Activated naive CD4-positive, alpha-beta T cell treated with anti-CD3 and anti-CD28 coated beads, Interleukin-2, amount 50 U/mL, for 72 hours (primary cell): ENCODE measurements at regions not wholly inside any gene's neighbourhood (a gene's known extent, or its start where the extent isn't known, plus 50 kb on each side); places are given as distances from the start of the nearest gene placed in this dataset.
"Not testable (repeated sequence)": the region's sequence is repeated elsewhere in the genome, so short reads cannot be mapped to it uniquely, and the experiment has no call there.

Experiments
- ATAC-seq, 2 donors: fragments of 150-1000 bp; cut with Tn5 transposase; 2 replicates each; pipeline ENCODE4 v1.10.0; 2021; ENCODE audit warnings: mild to moderate bottlenecking in 2 of 2, moderate library complexity in 2 of 2
- DNase-seq, 2 donors: peaks; one replicate each; pipeline ENCODE4 v3.0.0; 2021 to 2022; ENCODE audit warnings: low spot score in 2 of 2
- H3K27ac Mint-ChIP-seq, 2 donors: one replicate each; pipeline ENCODE4 v1.8.0; 2022; ENCODE audit warnings: mild to moderate bottlenecking in 2 of 2, mixed read lengths in 2 of 2
- H3K36me3 Mint-ChIP-seq, 2 donors: one replicate each; pipeline ENCODE4 v1.8.0; 2022; ENCODE audit warnings: mixed read lengths in 2 of 2
- H3K9me3 Mint-ChIP-seq, 2 donors: one replicate each; pipeline ENCODE4 v1.8.0; 2022; ENCODE audit warnings: mixed read lengths in 2 of 2

- Mint-ChIP-seq H3K36me3 (no peaks in the 10 kb centered on the region), H3K27ac (no peak overlapping the region), H3K9me3 (peaks cover 0 to 1% of the 10 kb centered on the region in 2 donors)
- DNase-seq (no peak), ATAC-seq (no peak)
Observed at GRCh38 chrX:34716302-34716701, 59.2 kb upstream of the TMEM47 start.

GRCh38 chrX:34734383-34734782 lies 77.3 kb upstream of the TMEM47 start:
- H3K36me3 Mint-ChIP-seq, result no peaks in the 10 kb centered on the region
- DNase-seq (no peak), ATAC-seq (no peak)
- peaks cover 2 to 4% of the 10 kb centered on the region in 2 donors for H3K9me3 Mint-ChIP-seq
- H3K27ac Mint-ChIP-seq, result no peak overlapping the region

GRCh38 chrX:34744521-34744920 lies 87.4 kb upstream of the TMEM47 start:
- Mint-ChIP-seq H3K36me3 (no peaks in the 10 kb centered on the region), H3K9me3 (peaks cover 5% of the 10 kb centered on the region in 2 donors), H3K27ac (no peak overlapping the region)
- DNase-seq (no peak), ATAC-seq (no peak)

GRCh38 chrX:34749896-34750295 lies 92.8 kb upstream of the TMEM47 start:
- H3K9me3 Mint-ChIP-seq, result peaks cover 11 to 13% of the 10 kb centered on the region in 2 donors
- no peaks in the 10 kb centered on the region for H3K36me3 Mint-ChIP-seq
- ATAC-seq, result no peak
- H3K27ac Mint-ChIP-seq, result no peak overlapping the region
- DNase-seq, result no peak

- Mint-ChIP-seq H3K9me3 (peaks cover 0 to 9% of the 10 kb centered on the region in 2 donors), H3K27ac (no peak overlapping the region), H3K36me3 (no peaks in the 10 kb centered on the region)
- ATAC-seq (no peak), DNase-seq (no peak)
Observed at GRCh38 chrX:34764852-34765361, 107.8 kb upstream of the TMEM47 start.

DNA sequence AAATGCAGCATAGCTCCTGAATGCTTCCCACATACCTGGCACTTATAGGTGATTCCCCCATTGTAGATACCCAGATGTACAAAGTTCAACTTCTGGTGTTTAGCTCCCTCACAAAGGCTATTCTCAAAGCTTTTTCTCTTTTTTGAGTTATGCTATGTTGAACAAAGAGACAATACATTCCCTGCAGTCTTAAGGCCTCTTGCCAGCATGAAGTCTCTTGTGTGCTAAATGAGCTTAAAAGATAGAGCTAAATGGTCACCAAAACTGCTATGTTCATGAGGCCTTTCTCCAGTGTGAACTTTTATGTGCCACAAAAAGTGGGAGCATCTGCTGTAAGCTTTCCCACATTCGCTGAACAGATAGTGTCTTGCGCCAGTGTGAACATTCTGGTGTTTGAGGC lies 111.2 kb upstream of the TMEM47 start:
- peaks cover 0 to 8% of the 10 kb centered on the region in 2 donors for H3K9me3 Mint-ChIP-seq

DNA sequence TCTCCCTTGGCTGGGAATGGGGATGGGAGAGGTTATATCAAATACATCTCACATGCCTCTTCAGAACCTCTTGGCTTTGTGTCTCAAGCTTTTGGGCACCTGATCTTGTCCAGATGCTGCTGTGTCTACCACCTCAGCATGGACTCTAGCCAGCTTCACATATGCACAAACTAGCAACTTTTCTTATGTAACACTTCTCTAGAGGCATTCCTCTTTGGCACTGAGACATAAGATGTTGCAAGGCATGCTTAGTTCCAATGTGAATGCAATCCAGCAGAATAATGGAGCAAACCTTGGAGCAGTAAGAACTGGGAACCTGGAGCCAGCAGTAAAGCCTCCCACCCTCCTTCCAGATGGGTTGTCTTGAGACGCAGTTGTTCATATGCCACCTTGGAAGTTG lies 113.4 kb upstream of the TMEM47 start:
- Mint-ChIP-seq H3K27ac (no peak overlapping the region), H3K9me3 (no peaks in the 10 kb centered on the region), H3K36me3 (no peaks in the 10 kb centered on the region)
- ATAC-seq (no peak), DNase-seq (no peak)

More for the DNA sequence above, 111.2 kb upstream of the TMEM47 start:
- H3K36me3 Mint-ChIP-seq, result no peaks in the 10 kb centered on the region
- no peak overlapping the region for H3K27ac Mint-ChIP-seq
- DNase-seq (no peak), ATAC-seq (no peak)

DNA sequence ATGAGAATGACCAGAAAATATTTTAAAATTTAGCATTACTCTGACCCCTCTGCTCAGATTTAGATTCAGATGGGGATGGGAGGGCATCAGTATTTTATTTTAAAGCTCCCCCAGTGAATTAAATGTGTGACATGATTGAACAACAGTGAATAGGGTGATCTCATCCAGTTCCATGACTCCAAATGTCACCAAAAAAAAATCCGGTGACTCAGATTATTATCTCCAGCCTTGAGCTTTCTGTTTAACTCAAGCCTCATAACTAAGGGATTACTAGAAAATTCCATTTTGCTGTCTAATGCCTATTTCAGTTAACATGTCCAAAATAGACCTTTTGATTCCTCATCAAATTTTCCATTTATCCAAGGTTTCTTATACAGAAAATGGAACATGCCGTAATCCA lies 121.8 kb upstream of the TMEM47 start:
- no peaks in the 10 kb centered on the region for H3K9me3 Mint-ChIP-seq
- DNase-seq (no peak), ATAC-seq (no peak)
- H3K36me3 Mint-ChIP-seq, result no peaks in the 10 kb centered on the region
- no peak overlapping the region for H3K27ac Mint-ChIP-seq

DNA sequence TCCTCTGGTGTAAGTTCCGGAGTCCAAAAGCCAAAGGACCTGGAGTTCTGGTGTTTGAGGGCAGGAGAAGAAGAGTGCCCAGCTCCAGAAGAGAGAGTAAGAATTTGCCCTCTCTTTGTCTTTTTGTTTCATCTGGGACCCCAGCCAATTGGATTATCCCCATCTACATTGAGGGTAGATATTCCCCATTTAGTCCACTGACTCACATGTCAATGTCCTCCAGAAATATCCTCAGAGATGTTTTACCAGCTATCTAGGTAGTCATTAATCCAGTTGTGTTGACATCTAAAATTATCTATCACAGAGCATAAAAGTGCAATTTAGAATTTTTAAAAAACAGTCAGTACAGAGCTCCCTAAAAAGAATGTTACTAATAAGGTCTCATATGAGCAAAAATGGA lies 132.9 kb upstream of the TMEM47 start:
- H3K27ac Mint-ChIP-seq, result no peak overlapping the region
- H3K9me3 Mint-ChIP-seq, result peaks cover 0 to 4% of the 10 kb centered on the region in 2 donors
- DNase-seq, result no peak
- no peaks in the 10 kb centered on the region for H3K36me3 Mint-ChIP-seq
- no peak for ATAC-seq

GRCh38 chrX:34805951-34806350 lies 136.6 kb upstream of the FAM47B start:
- no peak for ATAC-seq
- Mint-ChIP-seq H3K27ac (no peak overlapping the region), H3K36me3 (peaks cover 0 to 5% of the 10 kb centered on the region in 2 donors), H3K9me3 (peaks cover 0 to 4% of the 10 kb centered on the region in 2 donors)
- DNase-seq, result no peak

GRCh38 chrX:34809096-34809495 lies 133.5 kb upstream of the FAM47B start:
- no peaks in the 10 kb centered on the region for H3K36me3 Mint-ChIP-seq
- no peaks in the 10 kb centered on the region for H3K9me3 Mint-ChIP-seq
- ATAC-seq, result no peak
- H3K27ac Mint-ChIP-seq, result no peak overlapping the region
- DNase-seq, result no peak

GRCh38 chrX:34810364-34810763 lies 132.2 kb upstream of the FAM47B start:
- ATAC-seq, result peak in 1 of 2 donors; percentile 74
- Mint-ChIP-seq H3K9me3 (no peaks in the 10 kb centered on the region), H3K36me3 (no peaks in the 10 kb centered on the region), H3K27ac (no peak overlapping the region)
- no peak for DNase-seq

DNA sequence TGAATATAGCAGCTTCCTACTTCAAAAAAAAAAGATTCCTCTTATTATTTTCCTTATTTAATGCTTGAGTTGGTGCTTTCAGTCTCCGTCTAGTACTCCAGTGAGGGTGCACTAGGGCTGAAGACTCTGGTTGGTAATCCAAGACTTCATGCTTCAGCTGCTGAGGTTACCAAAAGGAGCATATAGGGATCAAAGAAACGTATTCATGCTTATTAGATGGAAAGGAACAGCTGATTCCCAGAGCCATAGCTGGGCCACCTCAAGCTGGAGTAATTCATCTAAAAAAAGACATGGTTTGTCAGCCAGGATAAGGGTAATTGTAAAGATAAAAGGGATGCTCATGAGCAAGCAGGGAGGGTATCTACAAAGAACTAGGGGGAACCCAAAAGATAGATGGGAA lies 131.7 kb upstream of the FAM47B start:
- Mint-ChIP-seq H3K36me3 (no peaks in the 10 kb centered on the region), H3K9me3 (no peaks in the 10 kb centered on the region), H3K27ac (no peak overlapping the region)
- ATAC-seq (no peak), DNase-seq (no peak)

DNA sequence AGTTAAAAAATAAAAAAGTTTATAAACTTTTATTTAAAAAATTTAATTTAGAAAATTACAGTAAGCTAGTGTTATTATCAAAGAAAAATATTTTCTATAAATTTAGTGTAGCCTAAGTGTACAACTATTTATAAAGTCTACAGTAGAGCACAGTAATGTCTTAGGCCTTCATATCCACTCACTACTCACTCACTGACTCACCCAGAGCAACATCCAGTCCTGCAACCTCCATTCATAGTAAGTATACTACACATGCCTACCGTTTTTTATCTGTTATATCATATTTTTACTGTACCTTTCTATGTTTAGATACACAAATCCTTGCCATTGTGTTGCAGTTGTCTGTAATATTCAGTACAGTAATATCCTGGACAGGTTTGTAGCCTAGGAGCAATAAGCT lies 129.0 kb upstream of the FAM47B start:
- ATAC-seq (no peak), DNase-seq (no peak)
- no peak overlapping the region for H3K27ac Mint-ChIP-seq
- no peaks in the 10 kb centered on the region for H3K36me3 Mint-ChIP-seq
- no peaks in the 10 kb centered on the region for H3K9me3 Mint-ChIP-seq

- Mint-ChIP-seq H3K27ac (no peak overlapping the region), H3K36me3 (no peaks in the 10 kb centered on the region), H3K9me3 (peaks cover 0 to 5% of the 10 kb centered on the region in 2 donors)
- ATAC-seq (no peak), DNase-seq (no peak)
Observed at GRCh38 chrX:34826964-34827363, 115.6 kb upstream of the FAM47B start.

DNA sequence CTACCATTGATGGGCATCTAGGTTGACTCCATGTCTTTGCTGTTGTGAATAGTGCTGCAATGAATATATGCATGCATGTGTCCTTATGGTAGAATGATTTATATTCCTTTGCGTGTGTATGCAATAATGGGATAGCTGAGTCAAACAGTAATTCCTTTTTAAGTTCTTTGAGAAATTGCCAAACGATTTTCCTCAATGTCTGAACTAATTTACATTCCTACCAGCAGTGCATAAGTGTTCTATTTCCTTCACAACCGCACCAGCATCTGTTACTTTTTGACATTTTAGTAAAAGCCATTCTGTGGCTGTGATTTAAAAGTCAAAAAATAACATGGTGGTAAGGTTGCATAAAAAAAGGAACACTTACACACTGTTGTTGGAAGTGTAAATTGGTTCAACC lies 103.1 kb upstream of the FAM47B start:
- Mint-ChIP-seq H3K27ac (no peak overlapping the region), H3K36me3 (no peaks in the 10 kb centered on the region), H3K9me3 (no peaks in the 10 kb centered on the region)
- DNase-seq, result no peak
- ATAC-seq, result no peak

GRCh38 chrX:34841205-34841604 lies 101.4 kb upstream of the FAM47B start:
- not testable (repeated sequence) for ATAC-seq, H3K36me3 Mint-ChIP-seq, H3K9me3 Mint-ChIP-seq, DNase-seq, H3K27ac Mint-ChIP-seq

GRCh38 chrX:34848281-34848680 lies 94.3 kb upstream of the FAM47B start:
- DNase-seq (no peak), ATAC-seq (no peak)
- Mint-ChIP-seq H3K9me3 (no peaks in the 10 kb centered on the region), H3K27ac (no peak overlapping the region), H3K36me3 (no peaks in the 10 kb centered on the region)

DNA sequence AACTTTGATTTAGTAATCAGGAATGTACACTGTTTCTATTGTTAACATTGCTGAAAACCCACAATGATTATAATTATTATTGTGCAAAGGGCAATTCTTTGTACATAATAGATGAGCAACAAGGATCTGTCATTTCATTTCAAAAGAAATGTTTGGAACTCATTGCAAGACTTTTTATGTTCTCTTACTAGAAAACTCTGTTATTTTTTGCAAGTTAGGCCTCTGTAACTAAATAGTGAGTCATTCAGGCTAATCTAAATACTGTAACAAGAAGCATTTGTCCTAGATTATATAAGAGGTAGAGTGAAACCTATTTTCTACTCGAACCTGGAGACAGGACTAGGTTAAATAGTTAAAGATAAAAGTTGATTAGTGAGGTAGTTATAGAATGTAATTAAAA lies 93.2 kb upstream of the FAM47B start:
- H3K36me3 Mint-ChIP-seq, result no peaks in the 10 kb centered on the region
- H3K9me3 Mint-ChIP-seq, result no peaks in the 10 kb centered on the region
- DNase-seq, result no peak
- H3K27ac Mint-ChIP-seq, result no peak overlapping the region
- ATAC-seq, result no peak
